OCI-LY1 (cell line): ENCODE measurements at regions not wholly inside any gene's neighbourhood (a gene's known extent, or its start where the extent isn't known, plus 50 kb on each side); places are given as distances from the start of the nearest gene placed in this dataset.

Source experiments
- H2AFZ ChIP-seq: fragments of 200-600 bp; sonication (generic), shearing (Covaris generic); 2 replicates; pipeline ENCODE4 v1.6.0; 2014; ENCODE audit warnings: antibody characterized with exemption, mild to moderate bottlenecking, low read length
- H3F3A ChIP-seq: fragments of 200-600 bp; sonication (generic), shearing (Covaris generic); 2 replicates; pipeline ENCODE4 v1.6.0; 2014; ENCODE audit warnings: mild to moderate bottlenecking, antibody characterized with exemption, low read length, moderate library complexity; ENCODE audit not compliant: insufficient read depth
- H3K27ac ChIP-seq: fragments of 200-600 bp; sonication (generic); 2 replicates; pipeline ENCODE4 v1.5.1; 2014; ENCODE audit warnings: low read length, mixed run types, mild to moderate bottlenecking, low read depth; ENCODE audit not compliant: poor library complexity, severe bottlenecking
- H3K27me3 ChIP-seq: fragments of 200-600 bp; sonication (generic); 2 replicates; pipeline ENCODE4 v1.6.0; 2014; ENCODE audit warnings: antibody characterized with exemption, mild to moderate bottlenecking, low read length, moderate library complexity; ENCODE audit not compliant: insufficient read depth
- H3K36me3 ChIP-seq: fragments of 200-600 bp; sonication (generic); 2 replicates; pipeline ENCODE4 v1.6.1; 2014; ENCODE audit warnings: mild to moderate bottlenecking, antibody characterized with exemption, low read length, moderate library complexity, mixed read lengths; ENCODE audit not compliant: insufficient read depth
- H3K4me1 ChIP-seq: fragments of 200-600 bp; sonication (generic); 2 replicates; pipeline ENCODE4 v1.5.1; 2014; ENCODE audit warnings: mild to moderate bottlenecking, low read length, moderate library complexity; ENCODE audit not compliant: insufficient read depth, severe bottlenecking
- H3K4me2 ChIP-seq: fragments of 200-600 bp; sonication (generic), shearing (Covaris generic); 2 replicates; pipeline ENCODE4 v1.6.1; 2014; ENCODE audit warnings: low read length
- H3K4me3 ChIP-seq: fragments of 200-600 bp; sonication (generic); 2 replicates; pipeline ENCODE4 v1.5.1; 2014; ENCODE audit warnings: low read length, low read depth, mild to moderate bottlenecking, mixed read lengths; ENCODE audit not compliant: poor library complexity, severe bottlenecking
- H3K79me2 ChIP-seq: fragments of 200-600 bp; shearing (Covaris generic); 2 replicates; pipeline ENCODE4 v1.6.1; 2016; ENCODE audit warnings: mixed run types, low read length, mixed read lengths; ENCODE audit not compliant: insufficient read depth
- H3K9ac ChIP-seq: fragments of 200-600 bp; sonication (generic), shearing (Covaris generic); 2 replicates; pipeline ENCODE4 v1.6.1; 2014; ENCODE audit warnings: mild to moderate bottlenecking, low read length, mixed read lengths
- H3K9me2 ChIP-seq: fragments of 200-600 bp; sonication (generic), shearing (Covaris generic); 2 replicates; pipeline ENCODE4 v1.6.1; 2014; ENCODE audit warnings: low read depth, mild to moderate bottlenecking, low read length, mixed read lengths
- H3K9me3 ChIP-seq: fragments of 200-600 bp; shearing (Covaris generic); 2 replicates; pipeline ENCODE4 v1.6.1; 2014; ENCODE audit warnings: low read length, mixed read lengths
- H4K20me1 ChIP-seq: fragments of 200-600 bp; sonication (generic), shearing (Covaris generic); 2 replicates; pipeline ENCODE4 v1.6.0; 2016; ENCODE audit warnings: mild to moderate bottlenecking, low read length; ENCODE audit not compliant: insufficient read depth
- CTCF ChIP-seq: fragments of 200-600 bp; sonication (generic), shearing (Covaris generic); IDR thresholded peaks from 2 replicates; pipeline ENCODE4 v1.5.1; 2017; ENCODE audit warnings: mild to moderate bottlenecking, antibody characterized with exemption, low read length, moderate library complexity, mixed read lengths
- EZH2 ChIP-seq: fragments of 200-600 bp; sonication (generic), shearing (Covaris generic); IDR thresholded peaks from 2 replicates; pipeline ENCODE4 v1.8.0; 2017; ENCODE audit warnings: borderline replicate concordance, mixed run types, mild to moderate bottlenecking, antibody characterized with exemption, low read length, moderate library complexity, mixed read lengths

GRCh38 chr7:113787106-113787505, 131.7 kb downstream of the PPP1R3A start:
- H3K4me1 ChIP-seq, result no peaks in the 10 kb centered on the region
- H3K9ac ChIP-seq, result no peak overlapping the region
- H3K36me3 ChIP-seq, result no peaks in the 10 kb centered on the region
- H4K20me1 ChIP-seq, result no peaks in the 10 kb centered on the region
- TF ChIP-seq CTCF (no peak), EZH2 (no peak)
- H3K9me3 ChIP-seq, result no peaks in the 10 kb centered on the region
- no peak overlapping the region for H2AFZ ChIP-seq
- H3F3A ChIP-seq, result no peaks in the 10 kb centered on the region; the same call in 1 of the 2 replicates
- no peak overlapping the region for H3K4me3 ChIP-seq
- H3K79me2 ChIP-seq, result no peaks in the 10 kb centered on the region
- H3K9me2 ChIP-seq, result no peaks in the 10 kb centered on the region
- H3K4me2 ChIP-seq, result no peak overlapping the region
- H3K27me3 ChIP-seq, result no peaks in the 10 kb centered on the region
- no peak overlapping the region for H3K27ac ChIP-seq

GRCh38 chr7:113784956-113785355, 133.9 kb downstream of the PPP1R3A start:
- no peaks in the 10 kb centered on the region for H3K79me2 ChIP-seq
- H3K4me2 ChIP-seq, result no peak overlapping the region
- H3K4me3 ChIP-seq, result no peak overlapping the region
- no peaks in the 10 kb centered on the region for H3K4me1 ChIP-seq
- no peaks in the 10 kb centered on the region for H4K20me1 ChIP-seq
- no peak overlapping the region for H2AFZ ChIP-seq
- H3K9ac ChIP-seq, result no peak overlapping the region
- no peak overlapping the region for H3K27ac ChIP-seq
- H3K27me3 ChIP-seq, result no peaks in the 10 kb centered on the region
- H3F3A ChIP-seq, result no peaks in the 10 kb centered on the region; the same call in 1 of the 2 replicates
- TF ChIP-seq EZH2 (no peak), CTCF (no peak)
- H3K9me2 ChIP-seq, result no peaks in the 10 kb centered on the region
- no peaks in the 10 kb centered on the region for H3K36me3 ChIP-seq
- no peaks in the 10 kb centered on the region for H3K9me3 ChIP-seq

GRCh38 chr7:113784316-113784715, 134.5 kb downstream of the PPP1R3A start:
- H3K27ac ChIP-seq, result no peak overlapping the region
- no peaks in the 10 kb centered on the region for H3K9me2 ChIP-seq
- no peak overlapping the region for H2AFZ ChIP-seq

More at GRCh38 chr7:113784316-113784715, 134.5 kb downstream of the PPP1R3A start:
- H4K20me1 ChIP-seq, result no peaks in the 10 kb centered on the region
- H3K4me2 ChIP-seq, result no peak overlapping the region
- no peak overlapping the region for H3K4me3 ChIP-seq
- no peaks in the 10 kb centered on the region for H3K36me3 ChIP-seq
- no peak overlapping the region for H3K9ac ChIP-seq
- no peaks in the 10 kb centered on the region for H3K4me1 ChIP-seq
- TF ChIP-seq CTCF, result no peak
- no peak for TF ChIP-seq EZH2
- no peaks in the 10 kb centered on the region for H3K27me3 ChIP-seq
- H3K79me2 ChIP-seq, result no peaks in the 10 kb centered on the region
- no peaks in the 10 kb centered on the region; the same call in 1 of the 2 replicates for H3F3A ChIP-seq
- no peaks in the 10 kb centered on the region for H3K9me3 ChIP-seq
